ENCODE measurements at regions not wholly inside any gene's neighbourhood (a gene's known extent, or its start where the extent isn't known, plus 50 kb on each side); places are given as distances from the start of the nearest gene placed in this dataset.

DNA sequence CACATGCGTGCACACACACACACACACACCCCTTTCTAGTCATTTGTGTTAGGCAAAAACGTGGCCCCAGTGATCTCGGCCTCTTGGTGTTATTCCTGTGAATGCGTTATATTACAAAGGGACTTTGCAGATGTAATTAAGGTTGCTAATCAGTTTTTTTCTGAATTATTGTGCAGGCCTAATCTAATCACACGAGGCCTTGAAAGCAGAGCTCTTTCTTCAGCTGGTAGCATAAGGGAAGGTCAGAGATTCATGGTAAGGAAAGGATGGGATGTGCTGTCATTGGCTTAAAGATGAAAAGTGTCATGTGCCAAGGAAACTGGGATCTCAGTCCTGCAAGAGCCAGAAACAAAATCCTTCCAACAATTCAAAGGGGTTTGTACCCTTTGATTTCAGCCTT, 113.4 kb upstream of the ELAC2 start:
- TF ChIP-seq, protein P1, sequence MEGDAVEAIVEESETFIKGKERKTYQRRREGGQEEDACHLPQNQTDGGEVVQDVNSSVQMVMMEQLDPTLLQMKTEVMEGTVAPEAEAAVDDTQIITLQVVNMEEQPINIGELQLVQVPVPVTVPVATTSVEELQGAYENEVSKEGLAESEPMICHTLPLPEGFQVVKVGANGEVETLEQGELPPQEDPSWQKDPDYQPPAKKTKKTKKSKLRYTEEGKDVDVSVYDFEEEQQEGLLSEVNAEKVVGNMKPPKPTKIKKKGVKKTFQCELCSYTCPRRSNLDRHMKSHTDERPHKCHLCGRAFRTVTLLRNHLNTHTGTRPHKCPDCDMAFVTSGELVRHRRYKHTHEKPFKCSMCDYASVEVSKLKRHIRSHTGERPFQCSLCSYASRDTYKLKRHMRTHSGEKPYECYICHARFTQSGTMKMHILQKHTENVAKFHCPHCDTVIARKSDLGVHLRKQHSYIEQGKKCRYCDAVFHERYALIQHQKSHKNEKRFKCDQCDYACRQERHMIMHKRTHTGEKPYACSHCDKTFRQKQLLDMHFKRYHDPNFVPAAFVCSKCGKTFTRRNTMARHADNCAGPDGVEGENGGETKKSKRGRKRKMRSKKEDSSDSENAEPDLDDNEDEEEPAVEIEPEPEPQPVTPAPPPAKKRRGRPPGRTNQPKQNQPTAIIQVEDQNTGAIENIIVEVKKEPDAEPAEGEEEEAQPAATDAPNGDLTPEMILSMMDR (IDR thresholded peaks at IDR 0.05; ENCODE audit: unreplicated experiment) = no peak
- Mint-ChIP-seq H3K4me3 (ENCODE audit: low read depth, unreplicated experiment) (no peak overlapping the region), H3K36me3 (ENCODE audit: insufficient read depth, unreplicated experiment) (no peaks in the 10 kb centered on the region), H3K9me3 (ENCODE audit: low read depth, unreplicated experiment) (peaks cover 19% of the 10 kb centered on the region), H3K27me3 (ENCODE audit: unreplicated experiment) (no peaks in the 10 kb centered on the region), H3K4me1 (ENCODE audit: low read depth, unreplicated experiment) (no peaks in the 10 kb centered on the region), H3K27ac (ENCODE audit: unreplicated experiment) (no peak overlapping the region)
- CTCF ChIA-PET = no interaction called here
- no TSS peak for BruUV-seq (replicated peaks)
- DNase-seq = no peak
- intact Hi-C loops (cut with micrococcal nuclease; ENCODE audit: unreplicated experiment) = no loop called here

DNA sequence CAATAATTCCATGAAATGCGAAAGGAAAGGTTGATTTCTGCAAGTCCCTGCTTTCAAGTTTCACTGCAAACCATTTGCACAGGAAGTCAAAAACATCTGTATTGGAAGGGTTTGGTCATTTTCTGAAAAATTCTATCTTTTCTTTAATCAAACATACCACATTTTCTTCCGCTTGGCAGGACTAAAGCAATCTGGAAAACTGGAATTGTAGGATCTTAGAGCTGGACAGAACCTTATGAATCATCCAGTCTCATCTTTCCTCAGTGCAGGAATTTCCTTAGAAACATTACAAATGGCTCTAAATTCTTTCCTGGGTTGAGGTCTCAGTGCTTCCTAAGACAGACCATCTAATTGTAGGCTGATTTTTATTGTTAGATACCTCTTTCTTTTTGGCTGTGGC, 111.5 kb upstream of the ELAC2 start:
- Mint-ChIP-seq H3K9me3 (ENCODE audit: low read depth, unreplicated experiment) (peaks cover 16% of the 10 kb centered on the region), H3K27ac (ENCODE audit: unreplicated experiment) (no peak overlapping the region), H3K4me1 (ENCODE audit: low read depth, unreplicated experiment) (no peaks in the 10 kb centered on the region), H3K4me3 (ENCODE audit: low read depth, unreplicated experiment) (no peak overlapping the region), H3K27me3 (ENCODE audit: unreplicated experiment) (no peaks in the 10 kb centered on the region), H3K36me3 (ENCODE audit: insufficient read depth, unreplicated experiment) (no peaks in the 10 kb centered on the region)
- TF ChIP-seq, protein P1 (IDR thresholded peaks at IDR 0.05; ENCODE audit: unreplicated experiment) = no peak
- BruUV-seq (replicated peaks) = no TSS peak
- CTCF ChIA-PET = no interaction called here
- intact Hi-C loops (cut with micrococcal nuclease; ENCODE audit: unreplicated experiment) = no loop called here
- DNase-seq = no peak

GRCh38 chr17:13128676-13129075, 110.8 kb upstream of the ELAC2 start:
- no TSS peak for BruUV-seq (replicated peaks)
- Mint-ChIP-seq H3K4me1 (ENCODE audit: low read depth, unreplicated experiment) (no peaks in the 10 kb centered on the region), H3K36me3 (ENCODE audit: insufficient read depth, unreplicated experiment) (no peaks in the 10 kb centered on the region), H3K4me3 (ENCODE audit: low read depth, unreplicated experiment) (no peak overlapping the region), H3K9me3 (ENCODE audit: low read depth, unreplicated experiment) (peaks cover 12% of the 10 kb centered on the region), H3K27ac (ENCODE audit: unreplicated experiment) (no peak overlapping the region), H3K27me3 (ENCODE audit: unreplicated experiment) (no peaks in the 10 kb centered on the region)
- CTCF ChIA-PET = no interaction called here
- no peak for DNase-seq
- intact Hi-C loops (cut with micrococcal nuclease; ENCODE audit: unreplicated experiment) = no loop called here
- TF ChIP-seq, protein P1 (IDR thresholded peaks at IDR 0.05; ENCODE audit: unreplicated experiment) = no peak

GRCh38 chr17:13127921-13128602, 110.2 kb upstream of the ELAC2 start:
- H3K4me3 Mint-ChIP-seq (ENCODE audit: low read depth, unreplicated experiment) = no peak overlapping the region
- no TSS peak for BruUV-seq (replicated peaks)
- peaks cover 11% of the 10 kb centered on the region for H3K9me3 Mint-ChIP-seq (ENCODE audit: low read depth, unreplicated experiment)
- DNase-seq = no peak
- H3K36me3 Mint-ChIP-seq (ENCODE audit: insufficient read depth, unreplicated experiment) = no peaks in the 10 kb centered on the region
- H3K27ac Mint-ChIP-seq (ENCODE audit: unreplicated experiment) = no peak overlapping the region
- intact Hi-C loops (cut with micrococcal nuclease; ENCODE audit: unreplicated experiment) = no loop called here
- no peaks in the 10 kb centered on the region for H3K4me1 Mint-ChIP-seq (ENCODE audit: low read depth, unreplicated experiment)
- TF ChIP-seq, protein P1 (IDR thresholded peaks at IDR 0.05; ENCODE audit: unreplicated experiment) = no peak
- CTCF ChIA-PET = no interaction called here
- no peaks in the 10 kb centered on the region for H3K27me3 Mint-ChIP-seq (ENCODE audit: unreplicated experiment)

Measured in Calu3 (cell line).